NCI-H1436 treated with DMSO at 0.1 percent for 48 hours (cell line): ENCODE measurements at regions not wholly inside any gene's neighbourhood (a gene's known extent, or its start where the extent isn't known, plus 50 kb on each side); places are given as distances from the start of the nearest gene placed in this dataset.
"Not testable (repeated sequence)": the region's sequence is repeated elsewhere in the genome, so short reads cannot be mapped to it uniquely, and the experiment has no call there.

Experiments
- DNase-seq: peaks from one replicate; lab custom pipeline; 2025; lab: John Stamatoyannopoulos, UW

GRCh38 chr1:83472066-83472465 is 526.9 kb downstream of the TTLL7 start:
- not testable (repeated sequence) for DNase-seq

- not testable (repeated sequence) for DNase-seq
Observed at GRCh38 chr1:83471272-83471671, 527.7 kb downstream of the TTLL7 start.

- not testable (repeated sequence) for DNase-seq
Observed at GRCh38 chr1:83468336-83468735, 530.6 kb downstream of the TTLL7 start.

- DNase-seq, result not testable (repeated sequence)
Observed at GRCh38 chr1:83457735-83458248, 541.1 kb downstream of the TTLL7 start.

GRCh38 chr1:83457281-83457680 is 541.7 kb downstream of the TTLL7 start:
- DNase-seq, result not testable (repeated sequence)

GRCh38 chr1:83455753-83456152 is 543.2 kb downstream of the TTLL7 start:
- DNase-seq, result not testable (repeated sequence)

- not testable (repeated sequence) for DNase-seq
Observed at GRCh38 chr1:83445873-83446272, 553.1 kb downstream of the TTLL7 start.

- DNase-seq, result not testable (repeated sequence)
Observed at GRCh38 chr1:83442412-83442811, 556.5 kb downstream of the TTLL7 start.

- DNase-seq, result not testable (repeated sequence)
Observed at GRCh38 chr1:83440586-83440985, 558.3 kb downstream of the TTLL7 start.

GRCh38 chr1:83440021-83440420 is 558.9 kb downstream of the TTLL7 start:
- not testable (repeated sequence) for DNase-seq

GRCh38 chr1:83438316-83438715 is 560.6 kb downstream of the TTLL7 start:
- DNase-seq, result not testable (repeated sequence)

GRCh38 chr1:83435336-83435735 is 563.6 kb downstream of the TTLL7 start:
- DNase-seq, result not testable (repeated sequence)

GRCh38 chr1:83427566-83427965 is 571.4 kb downstream of the TTLL7 start:
- not testable (repeated sequence) for DNase-seq

- DNase-seq, result not testable (repeated sequence)
Observed at GRCh38 chr1:83423382-83423781, 575.5 kb downstream of the TTLL7 start.

GRCh38 chr1:83418558-83418957 is 580.4 kb downstream of the TTLL7 start:
- no peak for DNase-seq

- not testable (repeated sequence) for DNase-seq
Observed at GRCh38 chr1:83413839-83414107, 585.2 kb downstream of the TTLL7 start.

GRCh38 chr1:83410746-83411413 is 588.1 kb downstream of the TTLL7 start:
- not testable (repeated sequence) for DNase-seq

GRCh38 chr1:83406693-83407371 is 592.1 kb downstream of the TTLL7 start:
- not testable (repeated sequence) for DNase-seq

- not testable (repeated sequence) for DNase-seq
Observed at GRCh38 chr1:83405789-83406188, 593.1 kb downstream of the TTLL7 start.

- DNase-seq, result not testable (repeated sequence)
Observed at GRCh38 chr1:83403500-83403899, 595.4 kb downstream of the TTLL7 start.

GRCh38 chr1:83401146-83401545 is 597.8 kb downstream of the TTLL7 start:
- DNase-seq, result not testable (repeated sequence)

- not testable (repeated sequence) for DNase-seq
Observed at GRCh38 chr1:83400173-83400572, 598.8 kb downstream of the TTLL7 start.

GRCh38 chr1:83398125-83398524 is 600.8 kb downstream of the TTLL7 start:
- DNase-seq, result not testable (repeated sequence)
